ENCODE measurements at regions not wholly inside any gene's neighbourhood (a gene's known extent, or its start where the extent isn't known, plus 50 kb on each side); places are given as distances from the start of the nearest gene placed in this dataset.

GRCh38 chr9:126248680-126249079 lies 77.9 kb upstream of the MVB12B start:
- H2AFZ ChIP-seq (ENCODE audit: insufficient read depth, low read depth, low read length, poor library complexity, severe bottlenecking) = no peak overlapping the region
- ATAC-seq (ENCODE audit: low read depth) (no peak), DNase-seq (no peak)
- H3K79me2 ChIP-seq (ENCODE audit: control insufficient read depth, insufficient read depth, low read length) = no peaks in the 10 kb centered on the region
- peaks cover 9% of the 10 kb centered on the region for H3K9me3 Mint-ChIP-seq (ENCODE audit: insufficient read depth)
- peaks cover under 1 to 17% (median 9%) of the 10 kb centered on the region in 3 donors for H3K9me3 ChIP-seq (ENCODE audit: control extremely low read depth in 1 of 3, control insufficient read depth in 2 of 3, insufficient read depth in 1 of 3, low read length in 2 of 3)
- H3K27me3 ChIP-seq (replicated peaks in 1 of 4; ENCODE audit: control extremely low read depth in 1 of 4, control insufficient read depth in 3 of 4, insufficient read depth in 4 of 4, low read length in 3 of 4) = peaks cover 0 to 4% (median 3%) of the 10 kb centered on the region in 4 experiments
- no peak overlapping the region for H3K27ac ChIP-seq (ENCODE audit: low read length in 2 of 2)
- no peaks in the 10 kb centered on the region for H3K4me1 ChIP-seq (ENCODE audit: control insufficient read depth in 2 of 2, insufficient read depth in 2 of 2, low read length in 2 of 2)
- POLR2A ChIA-PET = no interaction called here
- peaks cover 22% of the 10 kb centered on the region for H3K27me3 Mint-ChIP-seq
- intact Hi-C loops (cut with micrococcal nuclease) = no loop called here
- H3K36me3 ChIP-seq (replicated peaks in 1 of 2; ENCODE audit: control extremely low read depth in 1 of 2, control insufficient read depth in 1 of 2, extremely low read depth in 1 of 2, insufficient read depth in 2 of 2, low read length in 1 of 2) = no peaks in the 10 kb centered on the region
- H3K4me2 ChIP-seq (replicated peaks; ENCODE audit: low read depth, low read length, poor library complexity, severe bottlenecking) = no peak overlapping the region
- no peak for TF ChIP-seq EZH2 (IDR thresholded peaks at IDR 0.05; ENCODE audit: borderline replicate concordance, insufficient read depth, low read depth, low read length, poor library complexity, severe bottlenecking)
- TF ChIP-seq, protein P1, sequence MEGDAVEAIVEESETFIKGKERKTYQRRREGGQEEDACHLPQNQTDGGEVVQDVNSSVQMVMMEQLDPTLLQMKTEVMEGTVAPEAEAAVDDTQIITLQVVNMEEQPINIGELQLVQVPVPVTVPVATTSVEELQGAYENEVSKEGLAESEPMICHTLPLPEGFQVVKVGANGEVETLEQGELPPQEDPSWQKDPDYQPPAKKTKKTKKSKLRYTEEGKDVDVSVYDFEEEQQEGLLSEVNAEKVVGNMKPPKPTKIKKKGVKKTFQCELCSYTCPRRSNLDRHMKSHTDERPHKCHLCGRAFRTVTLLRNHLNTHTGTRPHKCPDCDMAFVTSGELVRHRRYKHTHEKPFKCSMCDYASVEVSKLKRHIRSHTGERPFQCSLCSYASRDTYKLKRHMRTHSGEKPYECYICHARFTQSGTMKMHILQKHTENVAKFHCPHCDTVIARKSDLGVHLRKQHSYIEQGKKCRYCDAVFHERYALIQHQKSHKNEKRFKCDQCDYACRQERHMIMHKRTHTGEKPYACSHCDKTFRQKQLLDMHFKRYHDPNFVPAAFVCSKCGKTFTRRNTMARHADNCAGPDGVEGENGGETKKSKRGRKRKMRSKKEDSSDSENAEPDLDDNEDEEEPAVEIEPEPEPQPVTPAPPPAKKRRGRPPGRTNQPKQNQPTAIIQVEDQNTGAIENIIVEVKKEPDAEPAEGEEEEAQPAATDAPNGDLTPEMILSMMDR (IDR thresholded peaks at IDR 0.05) = no peak
- 83% methylated on average over 2 of the region's 3 CpGs for WGBS (ENCODE audit: insufficient coverage)
- H3K27ac Mint-ChIP-seq = no peak overlapping the region
- no peaks in the 10 kb centered on the region for H3K4me1 Mint-ChIP-seq
- CTCF ChIA-PET = no interaction called here
- no peak overlapping the region for H3K9ac ChIP-seq (ENCODE audit: low read length)
- no peak overlapping the region for H3K4me3 Mint-ChIP-seq
- no peaks in the 10 kb centered on the region for H4K20me1 ChIP-seq (ENCODE audit: control insufficient read depth, insufficient read depth, low read length, poor library complexity, severe bottlenecking)
- no peak overlapping the region for H3K4me3 ChIP-seq (ENCODE audit: control extremely low read depth in 1 of 5, extremely low read depth in 1 of 5, insufficient read depth in 1 of 5, low read depth in 2 of 5, low read length in 4 of 5)

DNA sequence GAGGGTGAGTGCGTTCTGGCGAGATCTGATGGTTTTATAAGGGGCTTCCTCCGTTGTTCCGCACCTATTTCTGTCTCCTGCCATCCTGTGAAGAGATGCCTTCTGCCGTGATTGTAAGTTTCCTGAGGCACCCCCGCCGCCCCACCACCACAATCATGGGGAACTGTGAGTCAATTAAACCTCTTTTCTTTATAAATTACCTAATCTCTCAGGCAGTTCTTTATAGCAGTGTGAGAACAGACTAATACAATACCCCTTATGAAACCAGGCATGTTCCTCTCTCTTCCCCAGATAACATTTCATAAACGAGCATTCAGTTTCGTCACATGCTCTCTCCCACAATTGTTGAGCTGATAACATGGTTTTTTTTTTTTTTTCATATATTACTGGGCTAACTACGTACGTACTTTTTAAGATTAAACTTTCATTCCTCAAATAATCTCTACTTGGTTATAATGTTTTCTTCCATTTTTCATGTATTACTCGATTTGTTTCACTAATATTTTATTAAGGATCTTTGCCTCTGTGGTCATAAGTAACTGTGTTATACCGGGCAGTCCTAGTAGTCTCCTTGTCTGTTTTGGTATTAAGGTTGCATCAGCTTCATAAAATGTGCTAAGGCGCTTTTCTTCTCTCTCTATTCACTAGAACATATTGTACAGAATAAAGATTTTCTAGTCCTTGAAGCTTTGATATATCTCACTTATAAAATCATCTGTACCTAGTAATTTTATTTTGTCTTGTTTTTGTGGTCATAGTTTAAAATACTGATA lies 64.9 kb upstream of the MVB12B start:
- Histone ChIP-seq H3K79me2 (ENCODE audit: control insufficient read depth, insufficient read depth, low read length) (no peaks in the 10 kb centered on the region), H3K4me2 (replicated peaks; ENCODE audit: low read depth, low read length, poor library complexity, severe bottlenecking) (no peak overlapping the region), H3K4me3 (ENCODE audit: control extremely low read depth in 1 of 5, extremely low read depth in 1 of 5, insufficient read depth in 1 of 5, low read depth in 2 of 5, low read length in 4 of 5) (no peak overlapping the region), H4K20me1 (ENCODE audit: control insufficient read depth, insufficient read depth, low read length, poor library complexity, severe bottlenecking) (no peaks in the 10 kb centered on the region), H3K4me1 (ENCODE audit: control insufficient read depth in 2 of 2, insufficient read depth in 2 of 2, low read length in 2 of 2) (no peaks in the 10 kb centered on the region), H3K27me3 (replicated peaks in 1 of 4; ENCODE audit: control extremely low read depth in 1 of 4, control insufficient read depth in 3 of 4, insufficient read depth in 4 of 4, low read length in 3 of 4) (peaks cover 0 to 18% (median 10%) of the 10 kb centered on the region in 4 experiments), H3K9me3 (ENCODE audit: control extremely low read depth in 1 of 3, control insufficient read depth in 2 of 3, insufficient read depth in 1 of 3, low read length in 2 of 3) (peaks cover 0 to 5% (median 2%) of the 10 kb centered on the region in 3 donors), H2AFZ (ENCODE audit: insufficient read depth, low read depth, low read length, poor library complexity, severe bottlenecking) (no peak overlapping the region), H3K9ac (ENCODE audit: low read length) (no peak overlapping the region), H3K27ac (ENCODE audit: low read length in 2 of 2) (no peak overlapping the region), H3K36me3 (replicated peaks in 1 of 2; ENCODE audit: control extremely low read depth in 1 of 2, control insufficient read depth in 1 of 2, extremely low read depth in 1 of 2, insufficient read depth in 2 of 2, low read length in 1 of 2) (no peaks in the 10 kb centered on the region)
- intact Hi-C loops (cut with micrococcal nuclease) = no loop called here
- 68% methylated on average over 4 of the region's 14 CpGs for WGBS (ENCODE audit: insufficient coverage)
- no peak overlapping the region for H3K27ac Mint-ChIP-seq
- ATAC-seq (ENCODE audit: low read depth) (no peak), DNase-seq (no peak)
- no peak overlapping the region for H3K4me3 Mint-ChIP-seq
- CTCF ChIA-PET = no interaction called here
- H3K4me1 Mint-ChIP-seq = no peaks in the 10 kb centered on the region
- no peak for TF ChIP-seq EZH2 (IDR thresholded peaks at IDR 0.05; ENCODE audit: borderline replicate concordance, insufficient read depth, low read depth, low read length, poor library complexity, severe bottlenecking)
- peaks cover 3% of the 10 kb centered on the region for H3K9me3 Mint-ChIP-seq (ENCODE audit: insufficient read depth)
- H3K27me3 Mint-ChIP-seq = peaks cover 50% of the 10 kb centered on the region
- POLR2A ChIA-PET = no interaction called here
